Parathyroid adenoma (tissue), 2 donors: ENCODE measurements at regions not wholly inside any gene's neighbourhood (a gene's known extent, or its start where the extent isn't known, plus 50 kb on each side); places are given as distances from the start of the nearest gene placed in this dataset.

ENCODE experiments used
- H2AFZ ChIP-seq: fragments of 300-600 bp; sonication (generic); one replicate; pipeline ENCODE4 v1.7.0; 2017; ENCODE audit warnings: antibody characterized with exemption, mild to moderate bottlenecking
- H3K27ac ChIP-seq: fragments of 300-600 bp; sonication (generic); one replicate; pipeline ENCODE4 v1.7.0; 2017
- H3K27me3 ChIP-seq: fragments of 300-600 bp; sonication (generic); one replicate; pipeline ENCODE4 v1.7.0; 2017; ENCODE audit warnings: low read length; ENCODE audit not compliant: control insufficient read depth, insufficient read depth
- H3K36me3 ChIP-seq: fragments of 300-600 bp; sonication (generic); one replicate; pipeline ENCODE4 v1.7.0; 2017; ENCODE audit warnings: low read length; ENCODE audit not compliant: control insufficient read depth, insufficient read depth
- H3K4me1 ChIP-seq: fragments of 300-600 bp; sonication (generic); one replicate; pipeline ENCODE4 v1.7.0; 2017; ENCODE audit warnings: control low read depth
- H3K4me2 ChIP-seq: fragments of 300-600 bp; sonication (generic); one replicate; pipeline ENCODE4 v1.7.0; 2017; ENCODE audit warnings: low read length
- H3K4me3 ChIP-seq: fragments of 300-600 bp; sonication (generic); one replicate; pipeline ENCODE4 v1.7.0; 2017; ENCODE audit warnings: low read depth, low read length
- H3K79me2 ChIP-seq: fragments of 300-600 bp; sonication (generic); one replicate; pipeline ENCODE4 v1.7.0; 2017; ENCODE audit warnings: control low read depth
- H3K9ac ChIP-seq: fragments of 300-600 bp; sonication (generic); one replicate; pipeline ENCODE4 v1.7.0; 2017; ENCODE audit warnings: mild to moderate bottlenecking
- H3K9me3 ChIP-seq: fragments of 300-600 bp; sonication (generic); one replicate; pipeline ENCODE4 v1.7.0; 2017; ENCODE audit warnings: low read length; ENCODE audit not compliant: control insufficient read depth
- TF ChIP-seq, protein P1 (sequence below): fragments of 300-600 bp; sonication (generic); IDR thresholded peaks from one replicate; pipeline ENCODE4 v1.7.0; 2017; ENCODE audit warnings: antibody characterized with exemption, mild to moderate bottlenecking
- donor health status: primary hyperparathyroidism.

DNA sequence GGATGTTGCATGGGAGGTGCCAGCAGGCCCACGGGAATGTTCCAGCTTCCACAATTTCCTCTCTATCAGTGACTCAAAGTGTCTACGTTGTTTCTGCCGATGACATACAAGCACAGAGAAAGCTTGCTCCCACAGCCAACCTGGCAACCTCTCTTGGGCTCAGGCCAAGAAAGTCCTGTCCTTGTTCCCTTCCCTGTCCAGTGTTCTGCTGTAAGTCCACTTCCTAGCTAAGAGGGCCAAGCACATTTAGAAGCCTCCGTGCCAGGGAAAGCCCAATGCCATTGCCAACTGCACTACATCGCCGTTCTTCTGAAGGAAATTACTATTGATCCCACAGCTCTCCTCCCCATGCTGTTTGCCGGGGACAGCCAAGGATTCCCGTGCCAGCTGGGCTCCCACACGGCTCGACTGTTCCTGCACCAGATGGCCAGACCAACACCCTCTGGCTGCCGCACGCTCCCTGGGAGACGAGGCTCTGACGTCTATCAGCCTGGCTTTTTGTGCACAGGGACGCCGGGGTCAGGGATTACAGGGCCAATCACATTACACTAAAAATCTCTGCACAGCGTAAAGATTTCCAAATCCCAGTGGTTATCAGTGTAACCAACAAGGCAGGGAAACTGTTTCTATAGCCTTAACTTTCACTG, 284.0 kb downstream of the BCOR start:
- TF ChIP-seq, protein P1, sequence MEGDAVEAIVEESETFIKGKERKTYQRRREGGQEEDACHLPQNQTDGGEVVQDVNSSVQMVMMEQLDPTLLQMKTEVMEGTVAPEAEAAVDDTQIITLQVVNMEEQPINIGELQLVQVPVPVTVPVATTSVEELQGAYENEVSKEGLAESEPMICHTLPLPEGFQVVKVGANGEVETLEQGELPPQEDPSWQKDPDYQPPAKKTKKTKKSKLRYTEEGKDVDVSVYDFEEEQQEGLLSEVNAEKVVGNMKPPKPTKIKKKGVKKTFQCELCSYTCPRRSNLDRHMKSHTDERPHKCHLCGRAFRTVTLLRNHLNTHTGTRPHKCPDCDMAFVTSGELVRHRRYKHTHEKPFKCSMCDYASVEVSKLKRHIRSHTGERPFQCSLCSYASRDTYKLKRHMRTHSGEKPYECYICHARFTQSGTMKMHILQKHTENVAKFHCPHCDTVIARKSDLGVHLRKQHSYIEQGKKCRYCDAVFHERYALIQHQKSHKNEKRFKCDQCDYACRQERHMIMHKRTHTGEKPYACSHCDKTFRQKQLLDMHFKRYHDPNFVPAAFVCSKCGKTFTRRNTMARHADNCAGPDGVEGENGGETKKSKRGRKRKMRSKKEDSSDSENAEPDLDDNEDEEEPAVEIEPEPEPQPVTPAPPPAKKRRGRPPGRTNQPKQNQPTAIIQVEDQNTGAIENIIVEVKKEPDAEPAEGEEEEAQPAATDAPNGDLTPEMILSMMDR, result no peak
- Histone ChIP-seq H2AFZ (no peak overlapping the region), H3K79me2 (no peaks in the 10 kb centered on the region), H3K9ac (no peak overlapping the region), H3K27me3 (no peaks in the 10 kb centered on the region), H3K36me3 (no peaks in the 10 kb centered on the region), H3K4me1 (no peaks in the 10 kb centered on the region), H3K4me2 (no peak overlapping the region), H3K27ac (no peak overlapping the region), H3K4me3 (no peak overlapping the region), H3K9me3 (no peaks in the 10 kb centered on the region)

DNA sequence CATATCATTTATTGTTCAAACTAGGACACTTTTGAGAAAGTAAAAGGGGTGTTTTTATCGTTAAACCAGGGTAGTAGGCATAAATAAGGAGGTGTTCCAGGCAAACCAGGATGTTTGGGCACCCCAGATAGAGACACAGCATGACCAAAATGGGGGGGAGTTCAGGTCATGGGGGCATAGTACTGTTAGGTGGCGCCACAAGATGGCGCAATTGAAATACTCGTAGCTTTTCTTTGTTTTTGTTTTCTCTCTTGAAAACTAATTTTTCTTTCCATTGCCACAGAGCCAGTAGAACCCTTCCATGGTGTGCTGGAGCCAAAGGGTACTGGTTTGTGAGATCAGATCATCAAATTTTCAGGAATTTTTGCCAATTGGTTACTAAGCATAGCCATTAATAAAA, 283.4 kb downstream of the BCOR start:
- no peaks in the 10 kb centered on the region for H3K4me1 ChIP-seq
- no peak overlapping the region for H3K4me3 ChIP-seq
- TF ChIP-seq, protein P1, result peak; percentile 8
- no peaks in the 10 kb centered on the region for H3K79me2 ChIP-seq
- H3K36me3 ChIP-seq, result no peaks in the 10 kb centered on the region
- H3K27ac ChIP-seq, result no peak overlapping the region
- H3K9ac ChIP-seq, result no peak overlapping the region
- H2AFZ ChIP-seq, result no peak overlapping the region
- H3K27me3 ChIP-seq, result no peaks in the 10 kb centered on the region
- H3K9me3 ChIP-seq, result no peaks in the 10 kb centered on the region
- no peak overlapping the region for H3K4me2 ChIP-seq

DNA sequence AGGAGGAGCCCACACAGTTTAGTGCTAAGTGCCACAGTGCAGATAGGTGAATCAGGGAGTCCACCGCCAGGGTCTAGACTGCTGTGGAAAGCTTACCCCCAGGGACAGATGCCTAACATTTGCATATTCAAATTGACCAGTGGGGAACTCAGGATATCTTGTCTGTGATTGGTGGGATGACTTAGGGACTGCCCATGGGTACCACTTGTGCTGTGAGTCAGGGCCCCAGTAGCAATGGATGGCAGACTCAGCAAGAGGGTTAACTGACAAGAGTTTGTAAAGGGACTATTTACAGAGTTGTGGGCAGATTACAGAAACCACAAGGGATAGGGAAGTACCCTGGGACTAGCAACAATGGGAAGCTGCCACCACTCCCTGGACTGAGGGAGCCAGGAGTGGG, 282.1 kb downstream of the BCOR start:
- H3K4me1 ChIP-seq, result no peaks in the 10 kb centered on the region
- H3K36me3 ChIP-seq, result no peaks in the 10 kb centered on the region
- no peaks in the 10 kb centered on the region for H3K79me2 ChIP-seq
- H2AFZ ChIP-seq, result no peak overlapping the region
- H3K9me3 ChIP-seq, result no peaks in the 10 kb centered on the region
- no peak overlapping the region for H3K4me2 ChIP-seq
- no peak overlapping the region for H3K27ac ChIP-seq
- no peak overlapping the region for H3K9ac ChIP-seq
- TF ChIP-seq, protein P1, result no peak
- H3K27me3 ChIP-seq, result no peaks in the 10 kb centered on the region
- no peak overlapping the region for H3K4me3 ChIP-seq

DNA sequence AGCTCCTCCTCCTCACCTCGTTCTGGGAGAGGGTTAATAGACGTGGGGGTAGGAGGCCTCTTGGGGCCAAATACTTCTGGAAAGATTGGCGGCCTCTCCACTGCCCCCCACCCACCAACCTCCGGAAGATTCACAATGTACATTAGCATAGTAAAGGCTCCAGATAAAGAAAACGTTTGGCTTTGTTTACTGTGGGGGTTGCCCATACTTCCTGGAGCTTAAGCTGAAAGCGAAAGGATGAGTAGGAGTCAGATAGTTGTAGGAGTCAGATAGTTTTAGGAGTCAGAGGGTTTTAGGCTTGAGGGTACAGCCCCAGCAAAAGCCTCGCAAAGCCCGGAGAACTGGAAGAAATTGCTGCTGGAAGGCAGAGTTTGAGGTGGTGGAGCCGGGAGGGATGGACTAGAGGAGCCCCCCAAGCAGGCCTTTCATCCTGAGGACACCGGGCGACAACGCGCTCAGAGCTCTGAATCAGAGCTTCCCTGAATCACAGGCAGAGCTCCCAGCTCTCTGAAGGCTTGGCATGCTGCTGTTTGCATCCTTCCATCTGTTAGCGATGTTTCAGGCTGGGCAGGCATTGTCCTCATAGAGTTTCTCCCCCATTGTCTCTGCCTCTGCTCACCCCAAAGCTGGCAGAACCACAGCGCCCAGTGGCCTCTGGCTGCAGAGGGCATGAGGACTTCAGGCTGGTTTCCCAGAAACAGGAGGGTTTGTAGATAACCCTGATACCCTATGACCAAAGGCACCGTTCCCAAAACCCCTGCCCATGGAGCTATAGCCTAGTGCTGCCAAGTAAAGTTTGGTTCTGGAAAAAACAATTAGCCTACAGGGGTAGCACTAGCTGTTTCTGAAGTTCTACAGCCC, 280.7 kb downstream of the BCOR start:
- Histone ChIP-seq H3K4me3 (no peak overlapping the region), H3K4me1 (no peaks in the 10 kb centered on the region), H3K4me2 (no peak overlapping the region), H3K9me3 (no peaks in the 10 kb centered on the region), H3K79me2 (no peaks in the 10 kb centered on the region), H3K9ac (no peak overlapping the region), H2AFZ (no peak overlapping the region), H3K27me3 (no peaks in the 10 kb centered on the region), H3K36me3 (no peaks in the 10 kb centered on the region), H3K27ac (no peak overlapping the region)
- TF ChIP-seq, protein P1, result no peak
